HepG2 (cell line): ENCODE measurements at regions not wholly inside any gene's neighbourhood (a gene's known extent, or its start where the extent isn't known, plus 50 kb on each side); places are given as distances from the start of the nearest gene placed in this dataset.

Experiments used
- ATAC-seq: fragments of 200-7000 bp; cut with Tn5 transposase; 3 replicates; pipeline ENCODE4 v1.9.1; 2020; ENCODE audit warnings: mild to moderate bottlenecking, moderate library complexity
- BruUV-seq: library from RNA; stranded (reverse); fragments of 400-500 nt; replicated peaks from 2 replicates; lab custom pipeline; 2021; lab: Mats Ljungman, UMichigan
- CTCF ChIA-PET: fragments of 300-600 bp; formaldehyde crosslinking; extraction: SDS; loops from one replicate; lab custom pipeline; 2021; ENCODE audit warnings: low total read pairs, inconsistent platforms, low intra/inter-chr PET ratio; lab: Yijun Ruan, JAX
- POLR2A ChIA-PET: fragments of 350-600 bp; sonication (Branson Sonifier 250); formaldehyde crosslinking; loops from one replicate; lab custom pipeline; 2020; ENCODE audit warnings: antibody characterized with exemption, inconsistent platforms; lab: Yijun Ruan, JAX
- DNase-seq: peaks from one replicate; pipeline ENCODE4 v3.0.0-alpha.2; 2015; ENCODE audit warnings: low spot score
- FAIRE-seq: peaks from 3 replicates; lab custom pipeline; 2011; peaks lifted over from hg19 to GRCh38; lab: Jason Lieb, UNC
- H2AFZ ChIP-seq: one replicate; pipeline ENCODE4 v1.6.1; 2011; ENCODE audit warnings: low read length, inconsistent platforms
- H3K27ac ChIP-seq: fragments of 300-600 bp; 3 replicates; pipeline ENCODE4 v1.8.0; 2011; ENCODE audit warnings: mixed run types, mild to moderate bottlenecking, mixed read lengths, low read length, inconsistent platforms; ENCODE audit not compliant: insufficient read depth; ENCODE audit errors: extremely low read length
- H3K27me3 ChIP-seq, 2 experiments: fragments of 200-600 bp in 1 of 2; 2 replicates in 1 of 2; 3 replicates in 1 of 2; pipeline versions ENCODE4 v1.6.0 to v1.8.0; 2011; ENCODE audit warnings: low read length in 2 of 2, mild to moderate bottlenecking in 2 of 2, moderate library complexity in 2 of 2, inconsistent platforms in 1 of 2; ENCODE audit not compliant: insufficient read depth in 2 of 2, control insufficient read depth in 1 of 2
- H3K36me3 ChIP-seq, 2 experiments: fragments of 200-600 bp in 1 of 2; replicated peaks in 1 of 2; 2 replicates in 1 of 2; 3 replicates in 1 of 2; pipeline versions ENCODE4 v1.5.1 to v1.8.0; 2011; ENCODE audit warnings: low read length in 2 of 2, inconsistent platforms in 1 of 2; ENCODE audit not compliant: insufficient read depth in 2 of 2, control insufficient read depth in 1 of 2
- H3K4me1 ChIP-seq: 2 replicates; pipeline ENCODE4 v1.5.1; 2012; ENCODE audit warnings: low read length, inconsistent platforms; ENCODE audit not compliant: insufficient read depth
- H3K4me2 ChIP-seq: 2 replicates; pipeline ENCODE4 v1.6.0; 2011; ENCODE audit warnings: low read depth, low read length, inconsistent platforms
- H3K4me3 ChIP-seq, 3 experiments: fragments of 200-600 bp in 1 of 3; sonication (generic), shearing (Covaris generic) in 1 of 3; replicated peaks in 1 of 3; 2 replicates each; pipeline ENCODE4 v1.5.1; 2011 to 2016; ENCODE audit warnings: low read length in 3 of 3, inconsistent platforms in 2 of 3, low read depth in 2 of 3, mild to moderate bottlenecking in 2 of 3, control low read depth in 1 of 3, mixed read lengths in 1 of 3; ENCODE audit not compliant: insufficient read depth in 1 of 3
- H3K79me2 ChIP-seq: one replicate; pipeline ENCODE4 v1.6.1; 2011; ENCODE audit warnings: low read length, inconsistent platforms; ENCODE audit not compliant: insufficient read depth
- H3K9ac ChIP-seq: 2 replicates; pipeline ENCODE4 v1.6.0; 2011; ENCODE audit warnings: mild to moderate bottlenecking, low read depth, low read length, inconsistent platforms; ENCODE audit not compliant: insufficient read depth
- H3K9me3 ChIP-seq: 2 replicates; pipeline ENCODE4 v1.5.1; 2012; ENCODE audit warnings: mild to moderate bottlenecking, low read length
- H4K20me1 ChIP-seq: 2 replicates; pipeline ENCODE4 v1.6.0; 2011; ENCODE audit warnings: inconsistent platforms, mild to moderate bottlenecking, low read length, moderate library complexity; ENCODE audit not compliant: insufficient read depth
- DMAP1 ChIP-seq: IDR thresholded peaks from 2 replicates; pipeline ENCODE4 v1.6.1; 2016
- FOXO1 ChIP-seq: sonication (generic); formaldehyde crosslinking; IDR thresholded peaks from 2 replicates; pipeline ENCODE4 v1.4.0; 2020; ENCODE audit warnings: missing genetic modification reagents
- KDM2A ChIP-seq: sonication (generic); formaldehyde crosslinking; IDR thresholded peaks from 2 replicates; pipeline ENCODE4 v1.4.0; 2020; ENCODE audit warnings: low read depth, missing genetic modification reagents, borderline replicate concordance
- KDM5B ChIP-seq: sonication (generic); formaldehyde crosslinking; IDR thresholded peaks from 2 replicates; pipeline ENCODE4 v1.4.0; 2020; ENCODE audit warnings: missing genetic modification reagents, mild to moderate bottlenecking, borderline replicate concordance
- MZF1 ChIP-seq: sonication (generic); formaldehyde crosslinking; IDR thresholded peaks from 2 replicates; pipeline ENCODE4 v1.8.1; 2023; ENCODE audit warnings: mild to moderate bottlenecking, missing genetic modification reagents, borderline replicate concordance
- RELA ChIP-seq: sonication (generic); formaldehyde crosslinking; IDR thresholded peaks from 2 replicates; pipeline ENCODE4 v1.4.0; 2020; ENCODE audit warnings: missing genetic modification reagents
- STAT6 ChIP-seq: sonication (generic); formaldehyde crosslinking; IDR thresholded peaks from 2 replicates; pipeline ENCODE4 v1.4.0; 2020; ENCODE audit warnings: missing genetic modification reagents, mild to moderate bottlenecking, borderline replicate concordance
- TEF ChIP-seq: sonication (generic); formaldehyde crosslinking; IDR thresholded peaks from 2 replicates; pipeline ENCODE4 v1.5.0; 2020; ENCODE audit warnings: missing genetic modification reagents
- TIGD3 ChIP-seq: sonication (generic); formaldehyde crosslinking; IDR thresholded peaks from 2 replicates; pipeline ENCODE4 v1.5.1; 2020; ENCODE audit warnings: mild to moderate bottlenecking, missing genetic modification reagents, borderline replicate concordance
- XRCC5 ChIP-seq: fragments of 200-400 bp; formaldehyde crosslinking; optimal IDR thresholded peaks from 2 replicates; pipeline ENCODE3; 2017; ENCODE audit warnings: mild to moderate bottlenecking, low read length
- YY1 ChIP-seq: IDR thresholded peaks from 2 replicates; pipeline ENCODE4 v1.6.1; 2011; ENCODE audit warnings: low read length, low read depth, moderate library complexity, mild to moderate bottlenecking; ENCODE audit not compliant: insufficient read depth, insufficient replicate concordance
- ZBTB39 ChIP-seq: sonication (generic); formaldehyde crosslinking; IDR thresholded peaks from 2 replicates; pipeline ENCODE4 v1.5.0; 2020; ENCODE audit warnings: missing genetic modification reagents
- ZC3H4 ChIP-seq: sonication (generic); formaldehyde crosslinking; IDR thresholded peaks from 2 replicates; pipeline ENCODE4 v1.4.0; 2020; ENCODE audit warnings: missing genetic modification reagents, borderline replicate concordance
- ZNF136 ChIP-seq: sonication (generic); formaldehyde crosslinking; IDR thresholded peaks from 2 replicates; pipeline ENCODE4 v1.8.1; 2022; ENCODE audit warnings: low read depth, mild to moderate bottlenecking, moderate library complexity, missing genetic modification reagents
- ZNF160 ChIP-seq: sonication (generic); formaldehyde crosslinking; IDR thresholded peaks from 2 replicates; pipeline ENCODE4 v1.8.0; 2022; ENCODE audit warnings: mild to moderate bottlenecking, inconsistent platforms, missing genetic modification reagents
- ZNF382 ChIP-seq: sonication (generic); formaldehyde crosslinking; IDR thresholded peaks from 2 replicates; pipeline ENCODE4 v1.5.0; 2020; ENCODE audit warnings: missing genetic modification reagents, mild to moderate bottlenecking, borderline replicate concordance
- ZNF580 ChIP-seq: IDR thresholded peaks from 2 replicates; pipeline ENCODE4 v1.6.1; 2016; ENCODE audit warnings: low read depth, borderline replicate concordance
- ZNF652 ChIP-seq: IDR thresholded peaks from 2 replicates; pipeline ENCODE4 v1.6.1; 2016; ENCODE audit warnings: low read depth, borderline replicate concordance
- WGBS: methylation state at CpG from one replicate; pipeline ENCODE4 v1.1.6; 2017; ENCODE audit warnings: low lambda C conversion rate; 5-methylcytosine and 5-hydroxymethylcytosine counted together
- in situ Hi-C: cut with HindIII; loops from 2 replicates; pipeline ENCODE4 v1.10.0; 2017; ENCODE audit warnings: low pct_unique_long_range_greater_than_20kb; ENCODE audit not compliant: extremely low pct_ligation_motif_present
- intact Hi-C: fragments of 100-400 bp; cut with micrococcal nuclease; formaldehyde crosslinking; loops from one replicate; pipeline ENCODE4 v1.10.0; 2022; ENCODE audit not compliant: unreplicated experiment

GRCh38 chr18:67710639-67711038 lies 194.1 kb upstream of the DSEL start (continued):
- no peak for TF ChIP-seq STAT6 (CRISPR knock-in tag)

GRCh38 chr18:67705748-67706147 lies 189.2 kb upstream of the DSEL start:
- no peaks in the 10 kb centered on the region for H3K4me1 ChIP-seq
- no peak overlapping the region for H3K27ac ChIP-seq
- no peaks in the 10 kb centered on the region for H3K79me2 ChIP-seq
- no peaks in the 10 kb centered on the region for H3K27me3 ChIP-seq
- H3K4me2 ChIP-seq: no peak overlapping the region
- POLR2A ChIA-PET: no interaction called here
- H2AFZ ChIP-seq: no peak overlapping the region
- H3K9me3 ChIP-seq: no peaks in the 10 kb centered on the region
- intact Hi-C loops: no loop called here
- WGBS: 29% methylated on average over 2 of the region's 2 CpGs
- DNase-seq (no peak), ATAC-seq (peak; percentile 68), FAIRE-seq (no peak)
- no peaks in the 10 kb centered on the region for H4K20me1 ChIP-seq
- CTCF ChIA-PET: no interaction called here
- no peak overlapping the region for H3K9ac ChIP-seq
- no peaks in the 10 kb centered on the region for H3K36me3 ChIP-seq
- in situ Hi-C loops: no loop called here
- BruUV-seq: no TSS peak
- H3K4me3 ChIP-seq: no peak overlapping the region
- TF ChIP-seq MZF1 (CRISPR knock-in tag) (no peak), ZNF160 (CRISPR knock-in tag) (no peak), ZBTB39 (no peak), ZNF136 (CRISPR knock-in tag) (no peak), FOXO1 (CRISPR knock-in tag) (no peak), TEF (CRISPR knock-in tag) (no peak), TIGD3 (CRISPR knock-in tag) (no peak), ZNF382 (CRISPR knock-in tag) (no peak), ZC3H4 (no peak), XRCC5 (no peak), YY1 (no peak), DMAP1 (CRISPR knock-in tag) (no peak), RELA (no peak), KDM5B (CRISPR knock-in tag) (no peak), ZNF652 (no peak), ZNF580 (CRISPR knock-in tag) (no peak), KDM2A (CRISPR knock-in tag) (no peak)
